ENCODE measurements at regions not wholly inside any gene's neighbourhood (a gene's known extent, or its start where the extent isn't known, plus 50 kb on each side); places are given as distances from the start of the nearest gene placed in this dataset.
A peak's percentile ranks its signal among the peaks of the same experiment; 100 is the strongest.

DNA sequence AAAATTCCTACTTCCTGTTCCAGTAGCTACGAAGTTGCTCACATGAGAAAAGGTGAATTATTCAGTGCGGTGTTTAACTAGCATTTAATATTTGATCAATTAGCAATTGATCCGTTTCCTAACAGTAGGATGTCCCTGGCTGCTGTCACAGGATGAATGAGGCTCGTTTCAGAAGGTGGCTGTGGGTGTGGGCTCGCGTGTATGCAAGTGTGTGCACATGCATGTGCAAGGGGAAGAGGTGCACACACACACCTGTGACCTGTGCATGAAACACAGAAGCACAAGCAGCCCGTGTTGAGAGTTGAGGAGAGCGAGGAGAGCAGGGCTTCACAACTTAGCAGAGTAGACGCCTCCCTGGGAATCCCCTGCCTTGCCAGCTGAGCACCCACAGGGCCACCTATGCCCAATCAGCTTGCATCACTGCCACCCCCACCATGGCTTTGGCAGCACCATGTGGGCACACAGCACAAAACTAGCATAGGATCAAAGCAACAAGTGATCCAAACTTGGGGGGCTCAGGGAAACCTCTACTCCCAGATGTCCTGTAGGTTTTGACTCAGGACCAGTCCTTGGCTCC, 107.2 kb downstream of the C5orf15 start:
- ChIA-PET SMC1A (ENCODE audit: uncharacterized antibody, unreplicated experiment) (interaction anchor here (0.8 to 3.9 kb wide), 8 partner anchors 8 to 74 kb away, joined by 3 to 20 read pairs (median 6); no protein-coding TSS in a partner anchor), CTCF (interaction anchor here (1.0 to 2.9 kb wide), 6 partner anchors 8 to 104 kb away, joined by 3 to 25 read pairs (median 5); no protein-coding TSS in a partner anchor), POLR2A (interaction anchor here (0.6 to 1.0 kb wide), 2 partner anchors 14 to 36 kb away, joined by 3 read pairs; no protein-coding TSS in a partner anchor), RAD21 (ENCODE audit: unreplicated experiment) (interaction anchor here (0.9 to 3.6 kb wide), 3 partner anchors 8 to 40 kb away, joined by 3 to 16 read pairs (median 13); no protein-coding TSS in a partner anchor)
- H3K27ac ChIP-seq (ENCODE audit: control insufficient read depth, insufficient read depth), result no peak overlapping the region
- BruUV-seq (replicated peaks), result no TSS peak
- no peak for FAIRE-seq
- intact Hi-C loops (cut with micrococcal nuclease; ENCODE audit: unreplicated experiment) (loop anchor here (10.0 kb wide), 1 partner anchor 376 kb away; no protein-coding TSS in a partner anchor), in situ Hi-C loops (cut with MboI) (loop anchor here (10.0 kb wide), 1 partner anchor 746 kb away; no protein-coding TSS in a partner anchor)
- H3K4me1 ChIP-seq (ENCODE audit: control insufficient read depth, insufficient read depth, low read length), result peaks cover 4% of the 10 kb centered on the region
- no peaks in the 10 kb centered on the region for H3K36me3 ChIP-seq (ENCODE audit: control insufficient read depth in 2 of 2, insufficient read depth in 2 of 2, low read length in 1 of 2)
- H3K9me3 ChIP-seq (replicated peaks; ENCODE audit: control insufficient read depth, insufficient read depth, low read length), result no peaks in the 10 kb centered on the region
- no peak overlapping the region for H3K4me3 ChIP-seq
- H3K9ac ChIP-seq (ENCODE audit: control insufficient read depth, insufficient read depth, low read length), result no peak overlapping the region
- H3K79me2 ChIP-seq (ENCODE audit: control insufficient read depth, insufficient read depth, low read length), result no peaks in the 10 kb centered on the region
- WGBS (ENCODE audit: insufficient coverage, insufficient replicate concordance, low lambda C conversion rate, missing lambda C conversion rate), result 27% methylated on average over 9 of the region's 9 CpGs
- H4K20me1 ChIP-seq (ENCODE audit: control insufficient read depth, insufficient read depth), result no peaks in the 10 kb centered on the region
- H2AFZ ChIP-seq (ENCODE audit: control insufficient read depth, low read depth, low read length), result no peak overlapping the region
- peak; percentile 93 for ATAC-seq
- H3K27me3 ChIP-seq (replicated peaks in 1 of 2; ENCODE audit: control insufficient read depth in 2 of 2, insufficient read depth in 2 of 2, low read length in 1 of 2), result no peaks in the 10 kb centered on the region; a peak in 1 of 4 replicates
- TF ChIP-seq HDAC6 (IDR thresholded peaks at IDR 0.05; ENCODE audit: unreplicated experiment), result no peak
- no peak for TF ChIP-seq GATAD2B (conservative IDR thresholded peaks at IDR 0.05; ENCODE audit: low read depth)
- TF ChIP-seq, protein P1, sequence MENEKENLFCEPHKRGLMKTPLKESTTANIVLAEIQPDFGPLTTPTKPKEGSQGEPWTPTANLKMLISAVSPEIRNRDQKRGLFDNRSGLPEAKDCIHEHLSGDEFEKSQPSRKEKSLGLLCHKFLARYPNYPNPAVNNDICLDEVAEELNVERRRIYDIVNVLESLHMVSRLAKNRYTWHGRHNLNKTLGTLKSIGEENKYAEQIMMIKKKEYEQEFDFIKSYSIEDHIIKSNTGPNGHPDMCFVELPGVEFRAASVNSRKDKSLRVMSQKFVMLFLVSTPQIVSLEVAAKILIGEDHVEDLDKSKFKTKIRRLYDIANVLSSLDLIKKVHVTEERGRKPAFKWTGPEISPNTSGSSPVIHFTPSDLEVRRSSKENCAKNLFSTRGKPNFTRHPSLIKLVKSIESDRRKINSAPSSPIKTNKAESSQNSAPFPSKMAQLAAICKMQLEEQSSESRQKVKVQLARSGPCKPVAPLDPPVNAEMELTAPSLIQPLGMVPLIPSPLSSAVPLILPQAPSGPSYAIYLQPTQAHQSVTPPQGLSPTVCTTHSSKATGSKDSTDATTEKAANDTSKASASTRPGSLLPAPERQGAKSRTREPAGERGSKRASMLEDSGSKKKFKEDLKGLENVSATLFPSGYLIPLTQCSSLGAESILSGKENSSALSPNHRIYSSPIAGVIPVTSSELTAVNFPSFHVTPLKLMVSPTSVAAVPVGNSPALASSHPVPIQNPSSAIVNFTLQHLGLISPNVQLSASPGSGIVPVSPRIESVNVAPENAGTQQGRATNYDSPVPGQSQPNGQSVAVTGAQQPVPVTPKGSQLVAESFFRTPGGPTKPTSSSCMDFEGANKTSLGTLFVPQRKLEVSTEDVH (IDR thresholded peaks at IDR 0.05; ENCODE audit: low read depth, partially characterized antibody), result no peak
- no peak for TF ChIP-seq CREM (IDR thresholded peaks at IDR 0.05; ENCODE audit: low read depth)
- TF ChIP-seq STAT1 (conservative IDR thresholded peaks at IDR 0.05), result no peak
- no peak for TF ChIP-seq KAT2A (conservative IDR thresholded peaks at IDR 0.05; ENCODE audit: control insufficient read depth, low read depth, low read length)
- no peak for TF ChIP-seq SMARCA5 (IDR thresholded peaks at IDR 0.05)
- no peak for TF ChIP-seq ESRRA (IDR thresholded peaks at IDR 0.05; ENCODE audit: low read length)
- no peak for TF ChIP-seq PAX5 (IDR thresholded peaks at IDR 0.05; ENCODE audit: borderline replicate concordance, low read depth, low read length)
- TF ChIP-seq, protein P2, sequence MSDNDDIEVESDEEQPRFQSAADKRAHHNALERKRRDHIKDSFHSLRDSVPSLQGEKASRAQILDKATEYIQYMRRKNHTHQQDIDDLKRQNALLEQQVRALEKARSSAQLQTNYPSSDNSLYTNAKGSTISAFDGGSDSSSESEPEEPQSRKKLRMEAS (IDR thresholded peaks at IDR 0.05; ENCODE audit: low read depth, low read length), result no peak
- TF ChIP-seq, protein P3, sequence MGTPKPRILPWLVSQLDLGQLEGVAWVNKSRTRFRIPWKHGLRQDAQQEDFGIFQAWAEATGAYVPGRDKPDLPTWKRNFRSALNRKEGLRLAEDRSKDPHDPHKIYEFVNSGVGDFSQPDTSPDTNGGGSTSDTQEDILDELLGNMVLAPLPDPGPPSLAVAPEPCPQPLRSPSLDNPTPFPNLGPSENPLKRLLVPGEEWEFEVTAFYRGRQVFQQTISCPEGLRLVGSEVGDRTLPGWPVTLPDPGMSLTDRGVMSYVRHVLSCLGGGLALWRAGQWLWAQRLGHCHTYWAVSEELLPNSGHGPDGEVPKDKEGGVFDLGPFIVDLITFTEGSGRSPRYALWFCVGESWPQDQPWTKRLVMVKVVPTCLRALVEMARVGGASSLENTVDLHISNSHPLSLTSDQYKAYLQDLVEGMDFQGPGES (IDR thresholded peaks at IDR 0.05), result no peak
- TF ChIP-seq EP300 (IDR thresholded peaks at IDR 0.05; ENCODE audit: borderline replicate concordance in 1 of 2, control insufficient read depth in 1 of 2, low read depth in 2 of 2, low read length in 2 of 2), result no peak
- TF ChIP-seq CBFB (IDR thresholded peaks at IDR 0.05; ENCODE audit: low read depth), result no peak
- TF ChIP-seq FOXK2 (IDR thresholded peaks at IDR 0.05), result no peak
- TF ChIP-seq MXI1 (IDR thresholded peaks at IDR 0.05; ENCODE audit: low read depth, low read length), result no peak
- no peak for TF ChIP-seq EGR1 (IDR thresholded peaks at IDR 0.05; ENCODE audit: borderline replicate concordance in 1 of 2, low read depth in 2 of 2, low read length in 2 of 2)
- no peak for DNase-seq (ENCODE audit: low read depth, low spot score)
- no peak overlapping the region for H3K4me2 ChIP-seq (ENCODE audit: control insufficient read depth, insufficient read depth)
